Lower leg skin (tissue), 4 donors: ENCODE measurements at regions not wholly inside any gene's neighbourhood (a gene's known extent, or its start where the extent isn't known, plus 50 kb on each side); places are given as distances from the start of the nearest gene placed in this dataset.

Source experiments
- DNase-seq, 2 donors: peaks; one replicate each; pipeline ENCODE4 v3.0.0-alpha.2; 2019; ENCODE audit warnings: low spot score in 2 of 2
- H3K4me3 ChIP-seq: fragments of 200-600 bp; sonication (generic); 2 replicates; pipeline ENCODE4 v1.5.1; 2017; ENCODE audit warnings: mild to moderate bottlenecking, low read depth; ENCODE audit not compliant: poor library complexity, severe bottlenecking
- POLR2A ChIP-seq, 2 donors: fragments of 450-650 bp; IDR thresholded peaks; one replicate each; pipeline ENCODE4 v1.6.1; 2016 to 2017; ENCODE audit warnings: antibody characterized with exemption in 2 of 2, mild to moderate bottlenecking in 1 of 2, moderate library complexity in 1 of 2
- WGBS, 2 donors: methylation state at CpG; one replicate each; pipeline ENCODE4 v1.1.5; 2018; 5-methylcytosine and 5-hydroxymethylcytosine counted together
- intact Hi-C: fragments of 100-400 bp; cut with DNase I; formaldehyde crosslinking; loops from one replicate; pipeline ENCODE4 v1.15.0; 2023; ENCODE audit warnings: low total_unique reads
- TF ChIP-seq, protein P1 (sequence below), 3 donors: fragments of 450-650 bp; IDR thresholded peaks; one replicate each; pipeline ENCODE4 v1.5.1; 2016; ENCODE audit warnings: antibody characterized with exemption in 3 of 3, mild to moderate bottlenecking in 3 of 3, moderate library complexity in 2 of 3

DNA sequence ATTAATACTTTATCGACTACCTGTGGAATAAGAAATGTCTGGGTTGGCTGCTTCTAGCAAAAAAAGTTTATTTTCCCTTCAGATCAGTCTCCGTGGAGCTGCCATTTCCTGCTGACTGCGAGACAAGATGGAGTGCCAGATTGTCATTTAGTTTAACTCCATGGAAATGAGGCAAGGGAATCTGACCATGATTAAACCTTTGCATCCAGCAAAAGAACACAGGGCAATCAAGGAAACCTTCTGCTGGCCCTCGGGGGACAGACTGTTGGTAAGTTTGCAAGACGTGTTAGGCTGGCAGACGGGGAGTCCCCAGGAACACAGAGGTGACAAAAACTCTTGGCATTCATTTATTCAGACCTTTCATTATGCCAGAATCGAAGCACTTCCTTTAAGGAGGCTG, 52.2 kb upstream of the SPACA1 start:
- WGBS, 2 donors: 41 to 59% methylated on average over 7 of the region's 7 CpGs
- intact Hi-C loops: no loop called here
- DNase-seq: no peak
- TF ChIP-seq POLR2A (IDR thresholded peaks at IDR 0.05): no peak
- TF ChIP-seq, protein P1, sequence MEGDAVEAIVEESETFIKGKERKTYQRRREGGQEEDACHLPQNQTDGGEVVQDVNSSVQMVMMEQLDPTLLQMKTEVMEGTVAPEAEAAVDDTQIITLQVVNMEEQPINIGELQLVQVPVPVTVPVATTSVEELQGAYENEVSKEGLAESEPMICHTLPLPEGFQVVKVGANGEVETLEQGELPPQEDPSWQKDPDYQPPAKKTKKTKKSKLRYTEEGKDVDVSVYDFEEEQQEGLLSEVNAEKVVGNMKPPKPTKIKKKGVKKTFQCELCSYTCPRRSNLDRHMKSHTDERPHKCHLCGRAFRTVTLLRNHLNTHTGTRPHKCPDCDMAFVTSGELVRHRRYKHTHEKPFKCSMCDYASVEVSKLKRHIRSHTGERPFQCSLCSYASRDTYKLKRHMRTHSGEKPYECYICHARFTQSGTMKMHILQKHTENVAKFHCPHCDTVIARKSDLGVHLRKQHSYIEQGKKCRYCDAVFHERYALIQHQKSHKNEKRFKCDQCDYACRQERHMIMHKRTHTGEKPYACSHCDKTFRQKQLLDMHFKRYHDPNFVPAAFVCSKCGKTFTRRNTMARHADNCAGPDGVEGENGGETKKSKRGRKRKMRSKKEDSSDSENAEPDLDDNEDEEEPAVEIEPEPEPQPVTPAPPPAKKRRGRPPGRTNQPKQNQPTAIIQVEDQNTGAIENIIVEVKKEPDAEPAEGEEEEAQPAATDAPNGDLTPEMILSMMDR (IDR thresholded peaks at IDR 0.05): no peak
- H3K4me3 ChIP-seq: no peak overlapping the region

DNA sequence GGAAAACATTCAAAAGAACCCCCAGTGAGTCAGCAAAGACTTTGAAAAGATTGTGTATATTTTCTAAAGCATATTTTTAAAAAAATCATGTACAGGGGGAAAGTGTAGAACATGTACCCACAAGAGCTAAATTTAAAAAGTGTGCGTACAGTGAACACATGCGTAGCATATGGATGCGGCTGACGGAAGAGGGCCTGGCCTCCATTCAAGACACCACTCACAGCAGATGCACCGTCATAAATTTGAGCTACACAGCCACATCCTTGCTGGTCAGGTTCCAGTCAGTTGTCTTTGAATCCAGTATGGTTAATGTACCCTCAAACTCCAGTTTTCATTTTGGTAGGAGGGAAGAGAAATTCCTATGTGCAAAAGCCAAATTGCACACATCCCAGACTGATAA, 54.3 kb upstream of the SPACA1 start:
- no peak for DNase-seq
- TF ChIP-seq, protein P1 (IDR thresholded peaks at IDR 0.05): no peak
- no peak for TF ChIP-seq POLR2A (IDR thresholded peaks at IDR 0.05)
- 69 to 89% methylated on average over 5 of the region's 5 CpGs for WGBS, 2 donors
- no peak overlapping the region for H3K4me3 ChIP-seq
- intact Hi-C loops: no loop called here

DNA sequence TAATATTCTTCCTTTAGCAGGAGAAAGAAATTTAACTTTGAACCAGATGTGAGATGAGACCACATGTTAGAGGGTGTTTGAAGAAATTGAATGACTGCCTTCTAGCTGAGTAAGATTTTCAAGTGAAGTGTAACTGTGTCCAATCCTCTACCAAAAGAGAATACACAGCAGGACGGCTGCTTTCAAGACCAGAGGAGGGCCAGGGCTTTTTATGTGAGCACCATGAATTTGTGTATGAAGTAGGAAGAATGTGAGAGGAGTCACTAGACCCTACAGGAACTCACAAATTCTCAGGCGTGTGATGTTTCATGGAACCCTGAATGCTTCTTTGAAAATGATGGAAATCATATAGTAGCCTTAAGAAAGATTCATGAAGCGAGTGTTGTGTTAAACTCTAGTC, 56.8 kb upstream of the SPACA1 start:
- H3K4me3 ChIP-seq: no peak overlapping the region
- TF ChIP-seq, protein P1 (IDR thresholded peaks at IDR 0.05): no peak
- TF ChIP-seq POLR2A (IDR thresholded peaks at IDR 0.05): no peak
- 84 to 88% methylated on average over 3 of the region's 3 CpGs for WGBS, 2 donors
- intact Hi-C loops: no loop called here
- DNase-seq: no peak

DNA sequence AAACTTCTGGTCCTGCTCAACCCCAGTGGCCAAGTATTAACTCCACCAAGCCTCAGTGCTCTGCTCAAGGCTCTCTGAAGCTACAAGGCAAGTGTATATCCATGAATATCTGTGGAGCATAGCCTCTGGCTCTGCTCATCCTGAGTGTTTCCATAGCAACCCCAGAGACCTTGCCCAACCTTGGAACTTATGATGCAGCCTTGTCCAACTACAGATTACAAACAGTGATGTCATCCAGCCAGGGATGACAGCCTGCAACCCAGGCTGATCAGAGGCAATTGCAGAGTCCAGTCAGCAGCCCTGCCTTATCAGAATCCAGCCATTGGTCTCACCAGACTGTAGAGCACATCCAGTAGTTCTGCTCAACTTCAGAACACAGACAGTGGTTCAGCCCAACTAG, 65.5 kb upstream of the SPACA1 start:
- H3K4me3 ChIP-seq: no peak overlapping the region
- TF ChIP-seq, protein P1 (IDR thresholded peaks at IDR 0.05): no peak
- no peak for TF ChIP-seq POLR2A (IDR thresholded peaks at IDR 0.05)
- intact Hi-C loops: no loop called here
- DNase-seq: no peak

DNA sequence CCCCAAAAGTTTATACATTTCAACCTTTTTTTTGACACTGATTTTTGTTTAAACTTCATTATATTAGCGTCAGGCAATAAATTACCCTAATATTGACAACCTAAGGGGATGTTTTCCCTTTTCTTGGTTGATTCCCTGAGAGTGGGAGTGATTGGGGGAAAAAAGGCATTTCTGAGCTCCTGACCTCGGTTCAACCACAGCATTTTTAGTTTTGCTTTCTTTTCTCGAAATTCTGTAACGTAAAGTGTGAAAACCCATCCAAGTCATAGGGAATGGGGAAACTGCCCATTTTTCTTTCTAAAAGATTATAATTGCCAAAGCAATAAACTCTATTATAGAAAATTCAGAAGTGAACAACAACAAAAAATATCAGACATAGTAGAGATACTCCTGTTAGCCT, 67.9 kb upstream of the SPACA1 start:
- no peak for DNase-seq
- intact Hi-C loops: no loop called here
- TF ChIP-seq, protein P1 (IDR thresholded peaks at IDR 0.05): no peak
- no peak for TF ChIP-seq POLR2A (IDR thresholded peaks at IDR 0.05)
- WGBS, 2 donors: 79 to 82% methylated on average over 4 of the region's 4 CpGs
- H3K4me3 ChIP-seq: no peak overlapping the region

DNA sequence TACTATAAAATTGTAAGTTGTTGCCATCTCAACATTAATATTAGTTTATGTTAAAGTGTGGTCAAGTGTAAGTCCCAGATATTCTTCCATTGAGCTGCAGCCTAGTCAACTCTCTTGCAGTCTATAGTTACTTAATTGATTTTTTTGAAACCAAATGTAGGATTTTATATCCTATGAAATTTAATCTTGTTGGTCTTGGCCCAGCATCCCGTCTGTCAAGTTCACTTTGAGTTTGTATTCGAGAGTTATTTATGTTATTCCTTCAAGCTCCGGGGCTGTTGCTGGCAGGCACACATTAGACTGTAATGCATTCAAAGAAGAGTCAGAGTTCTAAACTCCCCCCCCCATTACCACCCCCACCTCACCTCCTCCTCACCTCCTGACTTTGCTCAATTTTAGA, 71.0 kb upstream of the SPACA1 start:
- intact Hi-C loops: no loop called here
- 40 to 55% methylated on average over 3 of the region's 3 CpGs for WGBS, 2 donors
- no peak overlapping the region for H3K4me3 ChIP-seq
- no peak for DNase-seq
- TF ChIP-seq POLR2A (IDR thresholded peaks at IDR 0.05): no peak
- TF ChIP-seq, protein P1 (IDR thresholded peaks at IDR 0.05): no peak
